ENCODE measurements at regions not wholly inside any gene's neighbourhood (a gene's known extent, or its start where the extent isn't known, plus 50 kb on each side); places are given as distances from the start of the nearest gene placed in this dataset.
"Not testable (repeated sequence)": the region's sequence is repeated elsewhere in the genome, so short reads cannot be mapped to it uniquely, and the experiment has no call there.

GRCh38 chr3:39586215-39586614, 118.7 kb downstream of the MOBP start:
- not testable (repeated sequence) for TF ChIP-seq CTCF, POLR2A, POLR2AphosphoS5 (IDR thresholded peaks at IDR 0.05)
